ENCODE measurements at regions not wholly inside any gene's neighbourhood (a gene's known extent, or its start where the extent isn't known, plus 50 kb on each side); places are given as distances from the start of the nearest gene placed in this dataset.

DNA sequence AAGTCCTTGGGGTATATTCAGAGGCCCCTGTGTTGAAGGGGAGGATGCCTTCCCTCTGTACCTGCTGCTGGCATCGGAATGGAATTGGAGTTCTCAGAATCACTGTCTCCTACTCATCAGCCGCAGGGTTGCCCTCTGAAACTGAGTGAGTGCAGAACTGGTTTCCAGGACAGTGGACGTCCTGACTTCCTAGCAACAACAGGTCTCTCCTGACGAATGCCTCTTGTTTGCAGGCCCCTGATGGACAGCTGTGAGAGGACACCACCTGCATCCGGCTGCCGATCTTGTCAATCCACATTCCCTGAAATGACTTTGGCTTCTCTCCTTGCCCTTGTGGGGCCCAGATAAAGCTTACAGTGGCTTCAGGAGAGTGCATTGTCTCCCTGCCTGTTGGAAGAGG, 274.5 kb downstream of the NSG2 start:
- POLR2A ChIA-PET: no interaction called here
- no peak overlapping the region for H3K4me3 ChIP-seq (ENCODE audit: low read length)
- no peak overlapping the region for H3K27ac Mint-ChIP-seq
- H3K36me3 ChIP-seq (ENCODE audit: insufficient read depth, low read length): no peaks in the 10 kb centered on the region
- no peak for DNase-seq
- H3K4me1 ChIP-seq (ENCODE audit: insufficient read depth, low read length): no peaks in the 10 kb centered on the region
- H3K4me1 Mint-ChIP-seq: no peaks in the 10 kb centered on the region
- H3K27me3 ChIP-seq (ENCODE audit: insufficient read depth, low read length, poor library complexity, severe bottlenecking): no peaks in the 10 kb centered on the region
- H3K4me3 Mint-ChIP-seq: no peak overlapping the region
- H3K36me3 Mint-ChIP-seq: no peaks in the 10 kb centered on the region
- H3K9me3 ChIP-seq (ENCODE audit: low read length): no peaks in the 10 kb centered on the region
- H3K9me3 Mint-ChIP-seq: peaks cover 0 to 3% (median 0%) of the 10 kb centered on the region in 5 donors
- H3K27ac ChIP-seq (ENCODE audit: low read depth, low read length): no peak overlapping the region
- CTCF ChIA-PET: no interaction called here
- peaks cover 6 to 17% of the 10 kb centered on the region in 2 donors for H3K27me3 Mint-ChIP-seq

DNA sequence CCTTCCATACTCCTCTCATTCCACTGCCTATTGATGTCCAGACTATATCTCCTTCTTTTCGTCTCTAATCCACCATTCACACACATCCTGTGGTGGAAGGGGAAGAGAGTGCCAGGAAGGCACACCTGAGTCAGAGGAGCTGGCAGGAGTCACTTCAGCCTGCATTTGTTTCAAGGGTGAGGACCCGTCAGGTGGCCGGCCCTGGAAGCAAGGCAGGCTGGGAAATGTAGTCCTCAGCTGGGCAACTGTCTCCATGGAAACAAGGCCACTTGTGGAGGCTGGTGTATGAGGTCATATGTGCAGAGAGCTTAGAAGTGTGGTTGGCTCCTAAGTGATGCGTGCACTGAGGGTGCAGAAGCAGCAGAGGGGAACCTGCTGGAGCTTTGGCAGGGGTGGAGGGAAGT, 278.4 kb downstream of the NSG2 start:
- Histone ChIP-seq H3K27me3 (ENCODE audit: insufficient read depth, low read length, poor library complexity, severe bottlenecking) (no peaks in the 10 kb centered on the region), H3K9me3 (ENCODE audit: low read length) (no peaks in the 10 kb centered on the region), H3K27ac (ENCODE audit: low read depth, low read length) (no peak overlapping the region), H3K4me3 (ENCODE audit: low read length) (no peak overlapping the region), H3K4me1 (ENCODE audit: insufficient read depth, low read length) (no peaks in the 10 kb centered on the region), H3K36me3 (ENCODE audit: insufficient read depth, low read length) (no peaks in the 10 kb centered on the region)
- POLR2A ChIA-PET: no interaction called here
- no peaks in the 10 kb centered on the region for H3K4me1 Mint-ChIP-seq
- no peak for DNase-seq
- no peak overlapping the region for H3K27ac Mint-ChIP-seq
- H3K27me3 Mint-ChIP-seq: peaks cover 3 to 12% of the 10 kb centered on the region in 2 donors
- CTCF ChIA-PET: no interaction called here
- no peak overlapping the region for H3K4me3 Mint-ChIP-seq
- H3K9me3 Mint-ChIP-seq: peaks cover 0 to 7% (median 0%) of the 10 kb centered on the region in 5 donors
- H3K36me3 Mint-ChIP-seq: no peaks in the 10 kb centered on the region

DNA sequence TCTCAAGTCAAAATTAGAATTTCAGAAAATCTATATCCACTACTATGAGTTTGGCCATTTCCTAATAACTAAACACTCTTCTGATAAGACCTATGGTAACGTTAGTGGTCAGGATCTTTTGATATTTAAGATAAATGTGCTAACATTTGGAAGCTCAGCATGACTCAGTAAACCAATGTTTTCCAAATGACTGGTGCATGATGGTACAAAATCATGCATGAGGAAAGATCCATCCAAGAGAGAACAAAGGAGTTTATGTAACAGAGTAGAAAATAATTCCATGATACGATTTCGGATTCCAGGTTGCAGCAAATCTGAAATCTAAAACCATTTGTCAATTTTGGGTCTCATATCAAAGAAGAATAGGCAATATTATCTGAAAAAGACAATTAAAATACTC, 279.2 kb downstream of the NSG2 start:
- H3K4me3 ChIP-seq (ENCODE audit: low read length): no peak overlapping the region
- H3K27me3 ChIP-seq (ENCODE audit: insufficient read depth, low read length, poor library complexity, severe bottlenecking): no peaks in the 10 kb centered on the region
- Mint-ChIP-seq H3K9me3 (peaks cover 0 to 7% (median 0%) of the 10 kb centered on the region in 5 donors), H3K4me1 (no peaks in the 10 kb centered on the region), H3K4me3 (no peak overlapping the region), H3K36me3 (no peaks in the 10 kb centered on the region), H3K27me3 (peaks cover 3 to 12% of the 10 kb centered on the region in 2 donors), H3K27ac (no peak overlapping the region)
- H3K36me3 ChIP-seq (ENCODE audit: insufficient read depth, low read length): no peaks in the 10 kb centered on the region
- POLR2A ChIA-PET: no interaction called here
- no peak overlapping the region for H3K27ac ChIP-seq (ENCODE audit: low read depth, low read length)
- no peak for DNase-seq
- CTCF ChIA-PET: no interaction called here
- no peaks in the 10 kb centered on the region for H3K9me3 ChIP-seq (ENCODE audit: low read length)
- H3K4me1 ChIP-seq (ENCODE audit: insufficient read depth, low read length): no peaks in the 10 kb centered on the region

DNA sequence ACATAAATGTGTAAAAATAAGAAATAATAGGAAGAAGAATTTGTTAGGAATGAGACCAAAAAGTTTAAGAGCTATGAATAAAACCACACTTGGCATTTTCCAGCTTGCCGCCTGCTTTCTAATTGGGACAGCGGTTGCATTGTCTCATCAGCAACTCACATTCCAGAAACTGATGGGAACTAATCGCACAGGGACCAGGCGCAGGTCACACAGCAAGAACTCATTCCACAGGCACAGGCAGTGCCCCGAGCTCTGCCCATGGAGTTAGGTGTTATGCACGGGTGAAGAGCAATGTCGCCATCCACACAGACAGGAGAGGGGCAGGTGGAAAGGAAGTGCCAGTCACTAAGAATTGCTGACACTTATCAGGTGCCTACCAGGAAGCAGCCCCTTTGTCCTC, 279.9 kb downstream of the NSG2 start:
- no peak overlapping the region for H3K4me3 Mint-ChIP-seq
- Histone ChIP-seq H3K4me3 (ENCODE audit: low read length) (no peak overlapping the region), H3K36me3 (ENCODE audit: insufficient read depth, low read length) (no peaks in the 10 kb centered on the region), H3K27ac (ENCODE audit: low read depth, low read length) (no peak overlapping the region), H3K27me3 (ENCODE audit: insufficient read depth, low read length, poor library complexity, severe bottlenecking) (no peaks in the 10 kb centered on the region), H3K4me1 (ENCODE audit: insufficient read depth, low read length) (no peaks in the 10 kb centered on the region), H3K9me3 (ENCODE audit: low read length) (no peaks in the 10 kb centered on the region)
- DNase-seq: no peak
- H3K9me3 Mint-ChIP-seq: peaks cover 0 to 7% (median 0%) of the 10 kb centered on the region in 5 donors
- CTCF ChIA-PET: no interaction called here
- no peaks in the 10 kb centered on the region for H3K4me1 Mint-ChIP-seq
- H3K27ac Mint-ChIP-seq: no peak overlapping the region
- no peaks in the 10 kb centered on the region for H3K36me3 Mint-ChIP-seq
- H3K27me3 Mint-ChIP-seq: peaks cover 3 to 12% of the 10 kb centered on the region in 2 donors
- POLR2A ChIA-PET: no interaction called here

DNA sequence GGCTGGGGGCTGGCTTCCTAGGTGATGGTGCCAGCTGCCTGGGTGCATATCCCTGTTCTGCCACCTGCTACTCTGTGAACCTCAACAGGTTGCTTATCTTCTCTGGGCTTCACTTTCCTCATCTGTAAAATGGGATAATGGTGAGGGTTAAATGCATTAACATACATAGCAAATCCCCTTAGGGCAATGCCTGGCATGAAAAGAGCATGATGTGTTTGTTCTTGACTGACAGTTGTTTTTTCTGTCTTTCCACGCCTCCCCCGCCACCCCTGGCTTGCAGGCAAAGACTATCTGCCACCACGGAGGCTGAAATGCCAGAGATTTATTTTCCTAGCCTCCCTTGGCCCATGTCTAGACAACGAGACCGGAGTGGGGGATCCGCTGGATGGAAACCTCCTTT, 280.5 kb downstream of the NSG2 start:
- CTCF ChIA-PET: no interaction called here
- Mint-ChIP-seq H3K4me3 (no peak overlapping the region), H3K27ac (no peak overlapping the region), H3K27me3 (peaks cover 3 to 12% of the 10 kb centered on the region in 2 donors), H3K9me3 (peaks cover 0 to 7% (median 0%) of the 10 kb centered on the region in 5 donors), H3K36me3 (no peaks in the 10 kb centered on the region), H3K4me1 (no peaks in the 10 kb centered on the region)
- Histone ChIP-seq H3K36me3 (ENCODE audit: insufficient read depth, low read length) (no peaks in the 10 kb centered on the region), H3K4me1 (ENCODE audit: insufficient read depth, low read length) (no peaks in the 10 kb centered on the region), H3K4me3 (ENCODE audit: low read length) (no peak overlapping the region), H3K9me3 (ENCODE audit: low read length) (no peaks in the 10 kb centered on the region), H3K27ac (ENCODE audit: low read depth, low read length) (no peak overlapping the region), H3K27me3 (ENCODE audit: insufficient read depth, low read length, poor library complexity, severe bottlenecking) (no peaks in the 10 kb centered on the region)
- POLR2A ChIA-PET: no interaction called here
- DNase-seq: no peak

DNA sequence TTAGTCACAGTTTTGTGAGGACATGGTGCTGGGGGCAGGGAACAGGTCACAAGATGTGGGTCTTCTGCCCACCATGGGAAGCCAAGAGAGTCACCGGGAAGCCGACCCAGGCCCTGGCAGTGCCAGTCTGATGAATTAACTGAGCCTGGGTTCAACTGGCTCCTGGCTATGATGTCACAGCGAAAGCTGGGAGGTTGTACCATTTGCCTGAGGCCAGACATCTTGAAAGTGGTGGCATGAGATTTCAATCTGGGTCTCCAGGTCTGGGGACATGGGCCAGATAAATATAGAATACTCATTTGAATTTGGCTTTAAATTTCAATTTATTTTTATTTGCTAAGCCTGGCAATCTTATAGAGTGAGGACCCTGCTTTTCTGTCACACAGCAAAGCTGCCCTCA, 280.9 kb downstream of the NSG2 start:
- Histone ChIP-seq H3K4me3 (ENCODE audit: low read length) (no peak overlapping the region), H3K27me3 (ENCODE audit: insufficient read depth, low read length, poor library complexity, severe bottlenecking) (no peaks in the 10 kb centered on the region), H3K27ac (ENCODE audit: low read depth, low read length) (no peak overlapping the region), H3K36me3 (ENCODE audit: insufficient read depth, low read length) (no peaks in the 10 kb centered on the region), H3K4me1 (ENCODE audit: insufficient read depth, low read length) (no peaks in the 10 kb centered on the region), H3K9me3 (ENCODE audit: low read length) (no peaks in the 10 kb centered on the region)
- H3K4me1 Mint-ChIP-seq: no peaks in the 10 kb centered on the region
- no peak overlapping the region for H3K4me3 Mint-ChIP-seq
- CTCF ChIA-PET: no interaction called here
- no peak for DNase-seq
- POLR2A ChIA-PET: no interaction called here
- H3K27ac Mint-ChIP-seq: no peak overlapping the region
- H3K36me3 Mint-ChIP-seq: no peaks in the 10 kb centered on the region
- H3K27me3 Mint-ChIP-seq: peaks cover 3 to 12% of the 10 kb centered on the region in 2 donors
- peaks cover 0 to 7% (median 0%) of the 10 kb centered on the region in 5 donors for H3K9me3 Mint-ChIP-seq

DNA sequence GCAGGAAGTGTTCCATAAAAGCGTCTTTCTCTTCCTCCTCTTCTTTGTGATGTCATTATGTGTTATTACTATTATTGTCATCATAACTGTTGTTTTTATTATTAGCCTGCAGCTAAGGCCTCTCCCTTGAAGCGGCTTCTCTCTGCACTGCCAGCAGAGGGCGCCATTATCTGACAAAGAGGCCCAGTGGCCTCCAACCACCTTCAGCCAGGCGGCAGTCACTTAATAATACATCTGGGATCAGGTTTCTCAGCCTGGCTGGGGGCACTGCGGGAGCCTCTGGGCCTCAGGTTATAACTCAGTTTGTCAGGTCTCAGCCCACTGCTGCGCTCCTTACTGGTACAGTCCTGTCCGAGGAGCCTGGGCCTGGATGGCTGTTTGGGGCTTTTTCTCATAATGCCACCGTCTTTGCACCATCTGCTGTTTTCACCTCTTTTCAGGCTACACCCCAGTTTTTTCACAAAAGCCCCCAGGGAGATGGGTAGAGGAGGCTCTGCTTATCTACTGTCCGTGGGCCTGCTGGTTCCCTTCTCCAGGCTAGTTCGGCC, 281.9 kb downstream of the NSG2 start:
- no peaks in the 10 kb centered on the region for H3K36me3 ChIP-seq (ENCODE audit: insufficient read depth, low read length)
- H3K4me3 ChIP-seq (ENCODE audit: low read length): no peak overlapping the region
- H3K4me3 Mint-ChIP-seq: no peak overlapping the region
- ChIA-PET POLR2A (no interaction called here), CTCF (no interaction called here)
- H3K27me3 ChIP-seq (ENCODE audit: insufficient read depth, low read length, poor library complexity, severe bottlenecking): no peaks in the 10 kb centered on the region
- no peaks in the 10 kb centered on the region for H3K9me3 ChIP-seq (ENCODE audit: low read length)
- H3K9me3 Mint-ChIP-seq: peaks cover 0 to 3% (median 0%) of the 10 kb centered on the region in 5 donors
- DNase-seq: no peak
- no peaks in the 10 kb centered on the region for H3K4me1 Mint-ChIP-seq
- H3K27me3 Mint-ChIP-seq: peaks cover 3 to 7% of the 10 kb centered on the region in 2 donors
- no peaks in the 10 kb centered on the region for H3K36me3 Mint-ChIP-seq
- no peaks in the 10 kb centered on the region for H3K4me1 ChIP-seq (ENCODE audit: insufficient read depth, low read length)
- H3K27ac ChIP-seq (ENCODE audit: low read depth, low read length): no peak overlapping the region
- H3K27ac Mint-ChIP-seq: no peak overlapping the region

DNA sequence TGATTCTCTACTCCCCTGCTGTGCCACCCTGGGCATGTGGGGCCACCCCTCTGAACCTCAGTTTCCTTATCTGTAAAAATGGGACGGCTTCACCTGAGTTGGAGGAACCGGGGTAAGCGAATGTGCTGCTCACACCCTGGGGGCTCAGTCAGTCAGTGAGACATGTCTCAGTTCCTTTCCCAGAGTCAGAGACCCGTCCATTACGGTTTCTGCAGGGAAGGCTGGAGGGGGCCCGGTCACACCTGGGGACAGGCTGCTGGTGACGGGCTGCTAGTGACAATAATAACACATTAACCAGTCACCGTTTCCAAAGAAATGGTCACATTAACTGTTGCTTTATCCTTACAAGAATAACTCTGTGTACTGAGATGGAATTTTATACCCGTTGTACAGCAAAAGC, 282.4 kb downstream of the NSG2 start:
- no peaks in the 10 kb centered on the region for H3K4me1 Mint-ChIP-seq
- ChIA-PET CTCF (no interaction called here), POLR2A (no interaction called here)
- H3K4me1 ChIP-seq (ENCODE audit: insufficient read depth, low read length): no peaks in the 10 kb centered on the region
- H3K27me3 Mint-ChIP-seq: peaks cover 3 to 7% of the 10 kb centered on the region in 2 donors
- no peaks in the 10 kb centered on the region for H3K9me3 ChIP-seq (ENCODE audit: low read length)
- no peak for DNase-seq
- H3K36me3 Mint-ChIP-seq: no peaks in the 10 kb centered on the region
- H3K27ac ChIP-seq (ENCODE audit: low read depth, low read length): no peak overlapping the region
- no peak overlapping the region for H3K27ac Mint-ChIP-seq
- H3K27me3 ChIP-seq (ENCODE audit: insufficient read depth, low read length, poor library complexity, severe bottlenecking): no peaks in the 10 kb centered on the region
- no peaks in the 10 kb centered on the region for H3K36me3 ChIP-seq (ENCODE audit: insufficient read depth, low read length)
- H3K4me3 Mint-ChIP-seq: no peak overlapping the region
- H3K9me3 Mint-ChIP-seq: peaks cover 0 to 3% (median 0%) of the 10 kb centered on the region in 5 donors
- no peak overlapping the region for H3K4me3 ChIP-seq (ENCODE audit: low read length)
